ENCODE measurements at regions not wholly inside any gene's neighbourhood (a gene's known extent, or its start where the extent isn't known, plus 50 kb on each side); places are given as distances from the start of the nearest gene placed in this dataset.

DNA sequence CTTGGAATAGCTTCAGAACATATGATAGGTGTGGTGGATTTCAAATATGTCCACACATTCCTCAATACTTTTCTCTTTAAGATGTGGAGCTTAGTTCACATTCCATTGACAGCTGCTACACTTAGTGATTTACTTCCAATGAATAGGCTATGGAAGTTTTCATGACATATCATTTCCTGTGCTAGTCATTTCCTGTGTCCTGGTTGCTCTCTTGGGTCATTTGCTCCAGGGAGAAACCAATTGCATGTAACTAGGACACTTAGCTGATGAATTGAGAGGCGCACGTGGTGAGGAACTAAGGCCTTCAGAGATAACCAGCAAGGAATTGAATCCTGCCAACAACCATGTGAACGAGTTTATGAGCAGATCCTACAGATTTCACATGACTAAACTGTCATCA lies 120.9 kb downstream of the SLC17A6 start:
- H3K27ac ChIP-seq (ENCODE audit: low read length), result no peak overlapping the region
- H3K4me1 ChIP-seq (ENCODE audit: control insufficient read depth in 1 of 2, extremely low read depth in 1 of 2, insufficient read depth in 2 of 2, low read length in 2 of 2), result no peaks in the 10 kb centered on the region
- Mint-ChIP-seq H3K9me3 (no peaks in the 10 kb centered on the region), H3K4me3 (no peak overlapping the region), H3K36me3 (no peaks in the 10 kb centered on the region), H3K27me3 (peaks cover 0 to 15% of the 10 kb centered on the region in 2 donors), H3K27ac (no peak overlapping the region), H3K4me1 (no peaks in the 10 kb centered on the region)
- no peak for ATAC-seq (replicated peaks in 1 of 4)
- 33% methylated on average over 1 of the region's 3 CpGs for WGBS (ENCODE audit: insufficient coverage)
- ChIA-PET CTCF (no interaction called here), POLR2A (no interaction called here)
- no peak for DNase-seq
- no peaks in the 10 kb centered on the region for H3K36me3 ChIP-seq (ENCODE audit: control insufficient read depth in 2 of 2, extremely low read depth in 1 of 2, insufficient read depth in 1 of 2, low read length in 1 of 2)
- no peak overlapping the region for H3K4me3 ChIP-seq (ENCODE audit: control insufficient read depth in 1 of 2, extremely low read depth in 1 of 2, low read length in 1 of 2)
- no peaks in the 10 kb centered on the region for H3K9me3 ChIP-seq
- no peaks in the 10 kb centered on the region for H3K27me3 ChIP-seq (replicated peaks in 1 of 2; ENCODE audit: control insufficient read depth in 2 of 2, extremely low read depth in 1 of 2, insufficient read depth in 2 of 2, low read length in 1 of 2)

GRCh38 chr11:22458161-22458560 lies 120.0 kb downstream of the SLC17A6 start:
- Mint-ChIP-seq H3K27ac (no peak overlapping the region), H3K4me3 (no peak overlapping the region), H3K27me3 (peaks cover 0 to 9% of the 10 kb centered on the region in 2 donors), H3K4me1 (no peaks in the 10 kb centered on the region), H3K9me3 (no peaks in the 10 kb centered on the region), H3K36me3 (no peaks in the 10 kb centered on the region)
- H3K27ac ChIP-seq (ENCODE audit: low read length), result no peak overlapping the region
- no peaks in the 10 kb centered on the region for H3K4me1 ChIP-seq (ENCODE audit: control insufficient read depth in 1 of 2, extremely low read depth in 1 of 2, insufficient read depth in 2 of 2, low read length in 2 of 2)
- H3K9me3 ChIP-seq, result no peaks in the 10 kb centered on the region
- H3K36me3 ChIP-seq (ENCODE audit: control insufficient read depth in 2 of 2, extremely low read depth in 1 of 2, insufficient read depth in 1 of 2, low read length in 1 of 2), result no peaks in the 10 kb centered on the region
- no peaks in the 10 kb centered on the region for H3K27me3 ChIP-seq (replicated peaks in 1 of 2; ENCODE audit: control insufficient read depth in 2 of 2, extremely low read depth in 1 of 2, insufficient read depth in 2 of 2, low read length in 1 of 2)
- POLR2A ChIA-PET, result no interaction called here
- CTCF ChIA-PET, result no interaction called here
- WGBS (ENCODE audit: insufficient coverage), result 57% methylated on average over 2 of the region's 3 CpGs
- no peak overlapping the region for H3K4me3 ChIP-seq (ENCODE audit: control insufficient read depth in 1 of 2, extremely low read depth in 1 of 2, low read length in 1 of 2)
- ATAC-seq (replicated peaks in 1 of 4) (no peak), DNase-seq (no peak)

GRCh38 chr11:22456993-22457762 lies 119.0 kb downstream of the SLC17A6 start:
- Mint-ChIP-seq H3K4me1 (no peaks in the 10 kb centered on the region), H3K9me3 (no peaks in the 10 kb centered on the region), H3K4me3 (no peak overlapping the region), H3K36me3 (no peaks in the 10 kb centered on the region), H3K27ac (no peak overlapping the region), H3K27me3 (peaks cover 0 to 12% of the 10 kb centered on the region in 2 donors)
- Histone ChIP-seq H3K4me1 (ENCODE audit: control insufficient read depth in 1 of 2, extremely low read depth in 1 of 2, insufficient read depth in 2 of 2, low read length in 2 of 2) (no peaks in the 10 kb centered on the region), H3K27ac (ENCODE audit: low read length) (no peak overlapping the region), H3K27me3 (replicated peaks in 1 of 2; ENCODE audit: control insufficient read depth in 2 of 2, extremely low read depth in 1 of 2, insufficient read depth in 2 of 2, low read length in 1 of 2) (no peaks in the 10 kb centered on the region), H3K4me3 (ENCODE audit: control insufficient read depth in 1 of 2, extremely low read depth in 1 of 2, low read length in 1 of 2) (no peak overlapping the region), H3K36me3 (ENCODE audit: control insufficient read depth in 2 of 2, extremely low read depth in 1 of 2, insufficient read depth in 1 of 2, low read length in 1 of 2) (no peaks in the 10 kb centered on the region), H3K9me3 (no peaks in the 10 kb centered on the region)
- DNase-seq (no peak), ATAC-seq (replicated peaks in 1 of 4) (no peak)
- POLR2A ChIA-PET, result no interaction called here
- no CpG with 5 or more reads among the region's 1 CpG for WGBS (ENCODE audit: insufficient coverage)
- CTCF ChIA-PET, result no interaction called here

- no peaks in the 10 kb centered on the region for H3K36me3 ChIP-seq (ENCODE audit: control insufficient read depth in 2 of 2, extremely low read depth in 1 of 2, insufficient read depth in 1 of 2, low read length in 1 of 2)
- H3K27me3 ChIP-seq (replicated peaks in 1 of 2; ENCODE audit: control insufficient read depth in 2 of 2, extremely low read depth in 1 of 2, insufficient read depth in 2 of 2, low read length in 1 of 2), result no peaks in the 10 kb centered on the region
- Mint-ChIP-seq H3K27me3 (peaks cover 2 to 19% of the 10 kb centered on the region in 2 donors), H3K27ac (no peak overlapping the region), H3K9me3 (no peaks in the 10 kb centered on the region), H3K36me3 (no peaks in the 10 kb centered on the region), H3K4me3 (no peak overlapping the region), H3K4me1 (no peaks in the 10 kb centered on the region)
- ChIA-PET POLR2A (no interaction called here), CTCF (interaction anchor here in 1 of 2 donors (0.6 kb wide), 1 partner anchor 31 kb away, joined by 3 read pairs; no protein-coding TSS in a partner anchor)
- H3K9me3 ChIP-seq, result no peaks in the 10 kb centered on the region
- ATAC-seq (replicated peaks in 1 of 4), result no peak
- WGBS (ENCODE audit: insufficient coverage), result no CpG with 5 or more reads among the region's 4 CpGs
- no peak overlapping the region for H3K4me3 ChIP-seq (ENCODE audit: control insufficient read depth in 1 of 2, extremely low read depth in 1 of 2, low read length in 1 of 2)
- DNase-seq, result no peak
- H3K27ac ChIP-seq (ENCODE audit: low read length), result no peak overlapping the region
- no peaks in the 10 kb centered on the region for H3K4me1 ChIP-seq (ENCODE audit: control insufficient read depth in 1 of 2, extremely low read depth in 1 of 2, insufficient read depth in 2 of 2, low read length in 2 of 2)
Measured at GRCh38 chr11:22454461-22455090, 116.4 kb downstream of the SLC17A6 start.

DNA sequence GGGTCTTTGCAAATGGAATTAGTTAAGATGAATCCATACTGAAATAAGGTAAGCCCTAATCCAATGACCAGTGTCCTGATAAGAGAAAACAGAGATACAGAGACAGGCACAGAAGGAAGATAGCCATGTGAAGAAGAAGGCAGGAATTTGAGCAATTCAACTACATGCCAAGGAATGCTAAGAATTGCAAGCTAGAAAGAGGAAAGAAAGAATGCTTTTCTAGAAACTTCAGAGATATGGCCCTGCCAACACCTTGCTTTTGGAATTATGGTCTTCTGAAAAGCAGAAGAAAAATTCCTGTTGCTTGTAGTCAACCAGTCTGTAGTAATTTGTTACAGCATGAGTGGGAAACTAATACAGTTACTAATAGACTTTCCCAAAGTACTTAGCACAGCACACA lies 111.3 kb downstream of the SLC17A6 start:
- H3K9me3 Mint-ChIP-seq, result no peaks in the 10 kb centered on the region
- no peak for ATAC-seq (replicated peaks in 1 of 4)

GRCh38 chr11:22444076-22444475 lies 105.9 kb downstream of the SLC17A6 start:
- Histone ChIP-seq H3K4me1 (ENCODE audit: control insufficient read depth in 1 of 2, extremely low read depth in 1 of 2, insufficient read depth in 2 of 2, low read length in 2 of 2) (no peaks in the 10 kb centered on the region), H3K4me3 (ENCODE audit: control insufficient read depth in 1 of 2, extremely low read depth in 1 of 2, low read length in 1 of 2) (no peak overlapping the region), H3K27ac (ENCODE audit: low read length) (no peak overlapping the region), H3K27me3 (replicated peaks in 1 of 2; ENCODE audit: control insufficient read depth in 2 of 2, extremely low read depth in 1 of 2, insufficient read depth in 2 of 2, low read length in 1 of 2) (no peaks in the 10 kb centered on the region), H3K9me3 (no peaks in the 10 kb centered on the region), H3K36me3 (ENCODE audit: control insufficient read depth in 2 of 2, extremely low read depth in 1 of 2, insufficient read depth in 1 of 2, low read length in 1 of 2) (no peaks in the 10 kb centered on the region)
- no peak for DNase-seq
- Mint-ChIP-seq H3K36me3 (no peaks in the 10 kb centered on the region), H3K27ac (no peak overlapping the region), H3K4me1 (no peaks in the 10 kb centered on the region), H3K27me3 (peaks cover under 1 to 9% of the 10 kb centered on the region in 2 donors), H3K9me3 (no peaks in the 10 kb centered on the region), H3K4me3 (no peak overlapping the region)
- CTCF ChIA-PET, result no interaction called here
- POLR2A ChIA-PET, result no interaction called here
- WGBS (ENCODE audit: insufficient coverage), result no CpG with 5 or more reads among the region's 2 CpGs
- no peak for ATAC-seq (replicated peaks in 1 of 4)

More for the DNA sequence above, 111.3 kb downstream of the SLC17A6 start:
- Mint-ChIP-seq H3K27me3 (peaks cover 5 to 19% of the 10 kb centered on the region in 2 donors), H3K4me1 (no peaks in the 10 kb centered on the region), H3K4me3 (no peak overlapping the region), H3K36me3 (no peaks in the 10 kb centered on the region), H3K27ac (no peak overlapping the region)
- ChIA-PET CTCF (no interaction called here), POLR2A (no interaction called here)
- no peaks in the 10 kb centered on the region for H3K27me3 ChIP-seq (replicated peaks in 1 of 2; ENCODE audit: control insufficient read depth in 2 of 2, extremely low read depth in 1 of 2, insufficient read depth in 2 of 2, low read length in 1 of 2)
- H3K36me3 ChIP-seq (ENCODE audit: control insufficient read depth in 2 of 2, extremely low read depth in 1 of 2, insufficient read depth in 1 of 2, low read length in 1 of 2), result no peaks in the 10 kb centered on the region
- no peaks in the 10 kb centered on the region for H3K4me1 ChIP-seq (ENCODE audit: control insufficient read depth in 1 of 2, extremely low read depth in 1 of 2, insufficient read depth in 2 of 2, low read length in 2 of 2)
- no peak overlapping the region for H3K27ac ChIP-seq (ENCODE audit: low read length)
- DNase-seq, result no peak
- H3K4me3 ChIP-seq (ENCODE audit: control insufficient read depth in 1 of 2, extremely low read depth in 1 of 2, low read length in 1 of 2), result no peak overlapping the region
- no peaks in the 10 kb centered on the region for H3K9me3 ChIP-seq

Data from T-cell (primary cell).